GM23338 (cell line): ENCODE measurements at regions not wholly inside any gene's neighbourhood (a gene's known extent, or its start where the extent isn't known, plus 50 kb on each side); places are given as distances from the start of the nearest gene placed in this dataset.

Experiments
- ATAC-seq: fragments of 200-7000 bp; cut with Tn5 transposase; 3 replicates; pipeline ENCODE4 v1.9.1; 2020
- DNase-seq: peaks from one replicate; pipeline ENCODE4 v3.0.0-alpha.2; 2015; ENCODE audit warnings: low spot score
- H2AFZ ChIP-seq: fragments of 200-600 bp; sonication (generic); 2 replicates; pipeline ENCODE4 v1.8.0; 2016; ENCODE audit warnings: antibody characterized with exemption, mild to moderate bottlenecking, moderate library complexity
- H3F3A ChIP-seq: fragments of 200-600 bp; sonication (generic); replicated peaks from 2 replicates; pipeline ENCODE4 v1.8.0; 2017; ENCODE audit warnings: antibody characterized with exemption, mixed run types, low read depth
- H3K27ac ChIP-seq: fragments of 200-600 bp; sonication (generic); 2 replicates; pipeline ENCODE4 v1.6.1; 2016; ENCODE audit warnings: low read depth
- H3K27me3 ChIP-seq: fragments of 200-600 bp; sonication (generic); 2 replicates; pipeline ENCODE4 v1.8.0; 2016; ENCODE audit warnings: mild to moderate bottlenecking, mixed run types, moderate library complexity; ENCODE audit not compliant: insufficient read depth
- H3K36me3 ChIP-seq: fragments of 200-600 bp; sonication (generic); 2 replicates; pipeline ENCODE4 v1.8.0; 2016; ENCODE audit warnings: mild to moderate bottlenecking; ENCODE audit not compliant: insufficient read depth
- H3K4me1 ChIP-seq: fragments of 200-600 bp; sonication (generic); 2 replicates; pipeline ENCODE4 v1.8.0; 2016; ENCODE audit warnings: mild to moderate bottlenecking, moderate library complexity; ENCODE audit not compliant: insufficient read depth
- H3K4me2 ChIP-seq: fragments of 200-600 bp; sonication (generic); 2 replicates; pipeline ENCODE4 v1.7.1; 2017; ENCODE audit warnings: mixed run types
- H3K4me3 ChIP-seq: fragments of 200-600 bp; sonication (generic); 2 replicates; pipeline ENCODE4 v1.6.1; 2016; ENCODE audit warnings: mixed run types
- H3K79me2 ChIP-seq: fragments of 200-600 bp; sonication (generic); replicated peaks from 2 replicates; pipeline ENCODE4 v1.8.0; 2017; ENCODE audit warnings: mild to moderate bottlenecking; ENCODE audit not compliant: insufficient read depth
- H3K9me2 ChIP-seq: fragments of 200-600 bp; sonication (generic); 2 replicates; pipeline ENCODE4 v1.8.0; 2017; ENCODE audit not compliant: insufficient read depth
- H4K20me1 ChIP-seq: fragments of 200-600 bp; sonication (generic); replicated peaks from 2 replicates; pipeline ENCODE4 v1.8.0; 2017; ENCODE audit warnings: mild to moderate bottlenecking; ENCODE audit not compliant: insufficient read depth
- H3K27ac Mint-ChIP-seq: 2 replicates; pipeline ENCODE4 v1.8.0; 2020; ENCODE audit warnings: inconsistent platforms, mild to moderate bottlenecking, moderate library complexity, mixed read lengths
- H3K27me3 Mint-ChIP-seq: 3 replicates; pipeline ENCODE4 v1.8.0; 2022; ENCODE audit warnings: low read depth, mild to moderate bottlenecking, moderate library complexity, mixed read lengths, inconsistent platforms; ENCODE audit not compliant: insufficient read depth, poor library complexity
- H3K36me3 Mint-ChIP-seq: 3 replicates; pipeline ENCODE4 v1.8.0; 2021; ENCODE audit warnings: low read depth, mild to moderate bottlenecking, inconsistent platforms, moderate library complexity, mixed read lengths
- H3K4me1 Mint-ChIP-seq: 3 replicates; pipeline ENCODE4 v1.8.0; 2020; ENCODE audit warnings: mild to moderate bottlenecking, inconsistent platforms, mixed read lengths
- H3K4me3 Mint-ChIP-seq: 3 replicates; pipeline ENCODE4 v1.8.0; 2021; ENCODE audit warnings: moderate library complexity, mild to moderate bottlenecking, inconsistent platforms, mixed read lengths
- H3K9me3 Mint-ChIP-seq: 3 replicates; pipeline ENCODE4 v1.8.0; 2020; ENCODE audit warnings: moderate library complexity, mild to moderate bottlenecking, inconsistent platforms, mixed read lengths
- CREB1 ChIP-seq: fragments of 250-450 bp; sonication (Bioruptor Pico); IDR thresholded peaks from 2 replicates; pipeline ENCODE4 v1.5.0; 2020; ENCODE audit warnings: low read depth, mild to moderate bottlenecking, moderate library complexity
- CTCF ChIP-seq, 2 experiments: fragments of 200-600 bp in 1 of 2; sonication (generic) in 1 of 2; conservative IDR thresholded peaks; 2 replicates each; pipeline versions ENCODE4 v1.5.1 to v1.6.1; 2016 to 2017; ENCODE audit warnings: antibody characterized with exemption in 2 of 2, low read depth in 2 of 2, mild to moderate bottlenecking in 2 of 2, moderate library complexity in 1 of 2
- ETS1 ChIP-seq: IDR thresholded peaks from 2 replicates; pipeline ENCODE4 v1.6.1; 2016; ENCODE audit warnings: antibody characterized with exemption
- EZH2 ChIP-seq: fragments of 200-600 bp; sonication (generic); IDR thresholded peaks from one replicate; pipeline ENCODE4 v1.8.0; 2017; ENCODE audit warnings: antibody characterized with exemption, mild to moderate bottlenecking, low read depth; ENCODE audit not compliant: unreplicated experiment
- EZH2phosphoT487 ChIP-seq: fragments of 200-600 bp; sonication (generic); IDR thresholded peaks from one replicate; pipeline ENCODE4 v1.8.1; 2018; ENCODE audit warnings: antibody characterized with exemption; ENCODE audit not compliant: unreplicated experiment
- JUNB ChIP-seq: IDR thresholded peaks from one replicate; pipeline ENCODE4 v1.6.1; 2016; ENCODE audit warnings: antibody characterized with exemption; ENCODE audit not compliant: unreplicated experiment
- NANOG ChIP-seq: IDR thresholded peaks from 2 replicates; pipeline ENCODE4 v1.6.1; 2016; ENCODE audit warnings: antibody characterized with exemption, borderline replicate concordance
- POLR2AphosphoS5 ChIP-seq: IDR thresholded peaks from 2 replicates; pipeline ENCODE4 v1.6.1; 2016; ENCODE audit warnings: antibody characterized with exemption, low read depth
- REST ChIP-seq: IDR thresholded peaks from one replicate; pipeline ENCODE4 v1.6.1; 2018; ENCODE audit warnings: antibody characterized with exemption; ENCODE audit not compliant: unreplicated experiment
- STAT1 ChIP-seq: IDR thresholded peaks from one replicate; pipeline ENCODE4 v1.6.1; 2016; ENCODE audit warnings: antibody characterized with exemption; ENCODE audit not compliant: unreplicated experiment
- ZNF114 ChIP-seq: fragments of 250-450 bp; sonication (Bioruptor Pico); IDR thresholded peaks from 2 replicates; pipeline ENCODE4 v1.5.0; 2020; ENCODE audit warnings: mild to moderate bottlenecking, moderate library complexity
- ZNF331 ChIP-seq: fragments of 250-450 bp; sonication (Bioruptor Pico); IDR thresholded peaks from 2 replicates; pipeline ENCODE4 v1.5.0; 2020; ENCODE audit warnings: low read depth, mild to moderate bottlenecking, moderate library complexity

- H3K9me2 ChIP-seq = no peaks in the 10 kb centered on the region; the same call in 1 of the 2 replicates
- Mint-ChIP-seq H3K27me3 (no peaks in the 10 kb centered on the region), H3K36me3 (0 out of 3 replicates have a peak, but pooled peaks cover 4% of the 10 kb centered on the region), H3K9me3 (peaks cover 3% of the 10 kb centered on the region; the same call in 2 of the 3 replicates), H3K4me1 (no peaks in the 10 kb centered on the region), H3K4me3 (no peak overlapping the region), H3K27ac (no peak overlapping the region)
- ATAC-seq (no peak), DNase-seq (no peak)
- no peaks in the 10 kb centered on the region for H3K79me2 ChIP-seq
- H4K20me1 ChIP-seq = no peaks in the 10 kb centered on the region
- no peak overlapping the region for H3K4me2 ChIP-seq
- no peaks in the 10 kb centered on the region for H3F3A ChIP-seq
- TF ChIP-seq EZH2phosphoT487 = no peak
- no peak for TF ChIP-seq POLR2AphosphoS5
- no peak for TF ChIP-seq CTCF (conservative IDR thresholded peaks at IDR 0.05; ENCODE audit: low read depth in 2 of 2)
- no peak for TF ChIP-seq ETS1
- TF ChIP-seq REST = no peak
- no peak for TF ChIP-seq JUNB
- TF ChIP-seq ZNF114 (CRISPR knock-in tag) = no peak
- no peak overlapping the region for H3K27ac ChIP-seq
- H2AFZ ChIP-seq = no peak overlapping the region
- no peak overlapping the region for H3K4me3 ChIP-seq
- no peaks in the 10 kb centered on the region for H3K27me3 ChIP-seq
- no peaks in the 10 kb centered on the region for H3K36me3 ChIP-seq
- H3K4me1 ChIP-seq = no peaks in the 10 kb centered on the region
These were observed 541.7 kb upstream of the ANKRD30A start for GRCh38 chr10:36583690-36584089.

GRCh38 chr10:36581237-36581636 lies 544.2 kb upstream of the ANKRD30A start:
- Mint-ChIP-seq H3K4me3 (no peak overlapping the region), H3K27ac (no peak overlapping the region), H3K9me3 (peaks cover 7% of the 10 kb centered on the region; the same call in 1 of the 3 replicates), H3K4me1 (no peaks in the 10 kb centered on the region), H3K27me3 (no peaks in the 10 kb centered on the region), H3K36me3 (no peaks in the 10 kb centered on the region)
- H3K4me1 ChIP-seq = no peaks in the 10 kb centered on the region
- ATAC-seq (no peak), DNase-seq (no peak)
- no peaks in the 10 kb centered on the region for H3K27me3 ChIP-seq
- H3K4me3 ChIP-seq = no peak overlapping the region
- no peaks in the 10 kb centered on the region for H4K20me1 ChIP-seq
- no peaks in the 10 kb centered on the region for H3F3A ChIP-seq
- no peak overlapping the region for H3K4me2 ChIP-seq
- no peaks in the 10 kb centered on the region for H3K36me3 ChIP-seq
- H3K27ac ChIP-seq = no peak overlapping the region
- no peaks in the 10 kb centered on the region for H3K79me2 ChIP-seq
- H3K9me2 ChIP-seq = no peaks in the 10 kb centered on the region; the same call in 1 of the 2 replicates
- no peak overlapping the region for H2AFZ ChIP-seq
- TF ChIP-seq EZH2 (no peak), ZNF114 (CRISPR knock-in tag) (no peak), NANOG (no peak), STAT1 (no peak), ZNF331 (CRISPR knock-in tag) (no peak), ETS1 (no peak), JUNB (no peak), EZH2phosphoT487 (no peak), CREB1 (no peak), CTCF (conservative IDR thresholded peaks at IDR 0.05; ENCODE audit: low read depth in 2 of 2) (no peak)
